HFFc6 (cell line): ENCODE measurements at regions not wholly inside any gene's neighbourhood (a gene's known extent, or its start where the extent isn't known, plus 50 kb on each side); places are given as distances from the start of the nearest gene placed in this dataset.

Experiments used
- DNase-seq: peaks from one replicate; pipeline ENCODE4 v3.0.0-alpha.2; 2018
- H3K27ac Mint-ChIP-seq: 2 replicates; pipeline ENCODE4 v1.8.0; 2020; ENCODE audit warnings: mild to moderate bottlenecking, mixed read lengths
- H3K27me3 Mint-ChIP-seq: 2 replicates; pipeline ENCODE4 v1.8.0; 2021; ENCODE audit warnings: mild to moderate bottlenecking, moderate library complexity, mixed read lengths; ENCODE audit not compliant: insufficient read depth
- H3K36me3 Mint-ChIP-seq: 2 replicates; pipeline ENCODE4 v1.8.0; 2021; ENCODE audit warnings: low read depth, mixed read lengths
- H3K4me1 Mint-ChIP-seq: 2 replicates; pipeline ENCODE4 v1.8.0; 2020; ENCODE audit warnings: low read depth, mixed read lengths
- H3K4me3 Mint-ChIP-seq: 2 replicates; pipeline ENCODE4 v1.8.0; 2020; ENCODE audit warnings: mild to moderate bottlenecking, moderate library complexity, mixed read lengths
- H3K9me3 Mint-ChIP-seq: 2 replicates; pipeline ENCODE4 v1.8.0; 2020; ENCODE audit warnings: mild to moderate bottlenecking, mixed read lengths
- CTCF ChIP-seq: fragments of 200-600 bp; sonication (generic); IDR thresholded peaks from 2 replicates; pipeline ENCODE4 v1.5.0; 2021; ENCODE audit warnings: antibody characterized with exemption, mild to moderate bottlenecking

GRCh38 chr6:62819640-62820039 is 391.6 kb upstream of the FKBP1C start:
- no peak for DNase-seq
- TF ChIP-seq CTCF: no peak
- H3K36me3 Mint-ChIP-seq: no peaks in the 10 kb centered on the region
- H3K4me3 Mint-ChIP-seq: no peak overlapping the region
- H3K9me3 Mint-ChIP-seq: peaks cover 28% of the 10 kb centered on the region
- H3K27me3 Mint-ChIP-seq: no peaks in the 10 kb centered on the region
- no peaks in the 10 kb centered on the region for H3K4me1 Mint-ChIP-seq
- no peak overlapping the region for H3K27ac Mint-ChIP-seq

DNA sequence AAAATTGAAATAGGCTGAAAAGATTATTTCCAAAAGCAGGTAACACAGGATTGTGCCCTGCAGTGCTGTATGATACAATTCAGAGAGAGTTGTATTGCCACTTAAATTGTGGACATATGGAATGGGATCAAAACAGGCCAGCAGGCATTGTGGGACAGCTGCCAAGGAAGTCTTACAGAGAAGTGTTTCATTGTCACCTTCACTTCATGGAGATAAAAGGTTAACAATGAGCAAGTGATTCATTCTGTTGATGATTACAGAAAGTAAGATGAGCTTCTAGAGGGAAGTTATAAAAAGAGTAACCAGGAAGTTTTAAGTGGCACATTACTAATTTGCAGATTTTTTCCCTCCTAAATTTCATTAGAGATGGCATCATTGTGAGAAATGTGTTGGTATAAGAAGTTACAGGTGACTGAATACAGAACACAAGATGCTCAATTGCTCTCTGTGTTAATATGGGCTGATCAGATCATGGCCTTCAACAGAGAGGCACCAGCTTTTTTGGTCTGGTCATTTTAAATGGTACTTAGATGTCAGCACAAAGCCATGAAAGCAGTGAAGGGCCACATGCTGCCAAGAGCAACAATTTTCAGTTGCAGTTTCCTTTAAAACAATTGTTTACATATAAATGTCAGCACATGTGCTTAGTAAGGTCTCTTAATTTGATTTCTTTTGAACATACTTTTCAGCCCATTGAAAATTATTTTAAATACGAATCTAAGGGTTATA is 402.5 kb upstream of the FKBP1C start:
- no peak overlapping the region for H3K27ac Mint-ChIP-seq
- no peaks in the 10 kb centered on the region for H3K36me3 Mint-ChIP-seq
- no peak for DNase-seq
- no peak overlapping the region for H3K4me3 Mint-ChIP-seq
- no peaks in the 10 kb centered on the region for H3K4me1 Mint-ChIP-seq
- peaks cover 3% of the 10 kb centered on the region; the same call in 1 of the 2 replicates for H3K27me3 Mint-ChIP-seq
- no peak for TF ChIP-seq CTCF
- H3K9me3 Mint-ChIP-seq: peaks cover 29% of the 10 kb centered on the region

DNA sequence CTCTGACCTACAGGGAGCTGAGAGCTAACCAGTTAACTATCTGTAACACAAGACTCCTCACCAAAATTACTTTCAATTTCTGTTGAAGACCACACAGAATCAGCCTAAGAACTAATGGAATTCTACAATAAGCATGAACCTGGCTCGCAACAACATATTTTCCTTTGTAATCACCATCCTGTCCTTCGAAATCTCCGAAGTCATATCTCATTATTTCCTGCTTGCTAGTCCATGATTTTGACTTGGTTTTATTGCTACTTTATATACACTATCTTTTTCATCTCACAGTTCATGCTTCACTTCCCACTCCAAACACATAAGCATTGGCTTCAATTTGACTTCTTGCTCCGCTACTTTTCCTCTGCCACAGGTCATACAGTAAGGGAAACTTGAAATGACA is 405.8 kb upstream of the FKBP1C start:
- H3K27me3 Mint-ChIP-seq: peaks cover 3% of the 10 kb centered on the region; the same call in 1 of the 2 replicates
- DNase-seq: no peak
- TF ChIP-seq CTCF: no peak
- no peak overlapping the region for H3K4me3 Mint-ChIP-seq
- H3K36me3 Mint-ChIP-seq: no peaks in the 10 kb centered on the region
- H3K9me3 Mint-ChIP-seq: peaks cover 49% of the 10 kb centered on the region
- H3K4me1 Mint-ChIP-seq: no peaks in the 10 kb centered on the region
- H3K27ac Mint-ChIP-seq: no peak overlapping the region

DNA sequence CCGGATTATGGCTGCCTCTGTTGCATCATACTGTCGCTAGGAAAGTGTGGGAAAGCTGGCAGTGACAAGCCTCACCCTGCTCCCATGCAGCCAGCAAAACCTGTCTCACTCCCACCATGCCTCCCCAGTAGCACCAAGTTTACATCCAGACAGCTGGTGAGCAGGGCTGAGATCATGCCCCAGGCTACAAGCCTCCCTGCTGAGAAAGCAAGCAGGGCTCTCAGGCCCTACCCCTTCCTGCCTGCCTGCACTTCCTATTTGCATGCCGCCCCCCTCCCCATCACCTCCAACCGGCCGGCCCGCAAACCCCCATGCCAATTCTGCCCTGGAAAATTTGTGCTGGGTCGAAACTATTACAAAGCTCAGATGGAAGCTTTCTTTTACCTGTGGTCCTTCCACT is 408.2 kb upstream of the FKBP1C start:
- Mint-ChIP-seq H3K9me3 (peaks cover 54% of the 10 kb centered on the region), H3K27me3 (no peaks in the 10 kb centered on the region), H3K4me1 (no peaks in the 10 kb centered on the region), H3K36me3 (no peaks in the 10 kb centered on the region), H3K27ac (no peak overlapping the region), H3K4me3 (no peak overlapping the region)
- TF ChIP-seq CTCF: no peak
- DNase-seq: no peak

DNA sequence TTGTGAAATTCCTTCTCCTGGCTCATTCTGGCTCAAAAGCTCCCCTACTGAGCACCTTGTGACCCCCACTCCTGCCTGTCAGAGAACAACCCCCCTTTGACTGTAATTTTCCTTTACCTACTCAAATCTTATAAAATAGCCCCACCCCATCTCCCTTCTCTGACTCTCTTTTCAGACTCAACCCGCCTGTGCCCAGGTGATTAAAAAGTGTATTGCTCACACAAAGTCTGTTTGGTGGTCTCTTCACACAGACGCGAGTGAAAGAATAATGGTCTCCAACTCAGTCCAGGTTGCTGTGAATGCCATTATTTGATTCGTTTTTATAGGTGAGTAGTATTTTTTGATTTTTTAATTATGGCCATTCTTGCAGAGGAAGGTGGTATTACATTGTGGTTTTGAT is 414.1 kb upstream of the FKBP1C start:
- H3K27me3 Mint-ChIP-seq: no peaks in the 10 kb centered on the region; the same call in 1 of the 2 replicates
- H3K27ac Mint-ChIP-seq: no peak overlapping the region
- no peak for DNase-seq
- TF ChIP-seq CTCF: no peak
- H3K36me3 Mint-ChIP-seq: no peaks in the 10 kb centered on the region
- no peaks in the 10 kb centered on the region for H3K4me1 Mint-ChIP-seq
- H3K9me3 Mint-ChIP-seq: peaks cover 44% of the 10 kb centered on the region
- no peak overlapping the region for H3K4me3 Mint-ChIP-seq
